DLD1 (cell line): ENCODE measurements at regions not wholly inside any gene's neighbourhood (a gene's known extent, or its start where the extent isn't known, plus 50 kb on each side); places are given as distances from the start of the nearest gene placed in this dataset.

ENCODE experiments used
- in situ Hi-C: cut with HindIII; loops from 2 replicates; pipeline ENCODE4 v1.10.0; 2017; ENCODE audit warnings: low sequenced_read_pairs

- in situ Hi-C loops: no loop called here
These were observed 805.3 kb upstream of the TENM3 start for GRCh38 chr4:181437895-181438294.

- in situ Hi-C loops: no loop called here
These were observed 804.6 kb upstream of the TENM3 start for GRCh38 chr4:181438641-181439040.

GRCh38 chr4:181443021-181443420 lies 800.2 kb upstream of the TENM3 start:
- in situ Hi-C loops: no loop called here

- in situ Hi-C loops: no loop called here
These were observed 777.4 kb upstream of the TENM3 start for GRCh38 chr4:181465826-181466225.

GRCh38 chr4:181468451-181468850 lies 774.8 kb upstream of the TENM3 start:
- in situ Hi-C loops: no loop called here

GRCh38 chr4:181470306-181470705 lies 772.9 kb upstream of the TENM3 start:
- in situ Hi-C loops: no loop called here

- in situ Hi-C loops: no loop called here
These were observed 767.8 kb upstream of the TENM3 start for GRCh38 chr4:181475359-181475758.

- in situ Hi-C loops: no loop called here
These were observed 767.3 kb upstream of the TENM3 start for GRCh38 chr4:181475781-181476507.

- in situ Hi-C loops: no loop called here
These were observed 766.7 kb upstream of the TENM3 start for GRCh38 chr4:181476508-181476890.

- in situ Hi-C loops: no loop called here
These were observed 765.6 kb upstream of the TENM3 start for GRCh38 chr4:181477591-181477990.

GRCh38 chr4:181478656-181479055 lies 764.5 kb upstream of the TENM3 start:
- in situ Hi-C loops: no loop called here

- in situ Hi-C loops: no loop called here
These were observed 764.1 kb upstream of the TENM3 start for GRCh38 chr4:181479141-181479540.

GRCh38 chr4:181484396-181484795 lies 758.8 kb upstream of the TENM3 start:
- in situ Hi-C loops: no loop called here

GRCh38 chr4:181488926-181489325 lies 754.3 kb upstream of the TENM3 start:
- in situ Hi-C loops: no loop called here

- in situ Hi-C loops: no loop called here
These were observed 745.1 kb upstream of the TENM3 start for GRCh38 chr4:181498148-181498547.

GRCh38 chr4:181502611-181503010 lies 740.6 kb upstream of the TENM3 start:
- in situ Hi-C loops: no loop called here

GRCh38 chr4:181503687-181504390 lies 739.4 kb upstream of the TENM3 start:
- in situ Hi-C loops: no loop called here

GRCh38 chr4:181504924-181505323 lies 738.3 kb upstream of the TENM3 start:
- in situ Hi-C loops: no loop called here

- in situ Hi-C loops: no loop called here
These were observed 735.9 kb upstream of the TENM3 start for GRCh38 chr4:181507180-181507835.

- in situ Hi-C loops: no loop called here
These were observed 735.3 kb upstream of the TENM3 start for GRCh38 chr4:181507938-181508337.

GRCh38 chr4:181508601-181509000 lies 734.6 kb upstream of the TENM3 start:
- in situ Hi-C loops: no loop called here

GRCh38 chr4:181509073-181509472 lies 734.1 kb upstream of the TENM3 start:
- in situ Hi-C loops: no loop called here
